CD4-positive, CD25-positive, alpha-beta regulatory T cell (primary cell): ENCODE measurements at regions not wholly inside any gene's neighbourhood (a gene's known extent, or its start where the extent isn't known, plus 50 kb on each side); places are given as distances from the start of the nearest gene placed in this dataset.
A peak's percentile ranks its signal among the peaks of the same experiment; 100 is the strongest.

Source experiments
- ATAC-seq, 2 donors: fragments of 150-1000 bp; cut with Tn5 transposase; one replicate each; pipeline ENCODE4 v1.10.0; 2021; ENCODE audit warnings: low read depth in 2 of 2, moderate number of reproducible peaks in 2 of 2, moderate library complexity in 1 of 2
- DNase-seq, 3 donors: peaks; one replicate each; pipeline versions ENCODE4 v3.0.0 to v3.0.0-alpha.2; 2012 to 2022; ENCODE audit warnings: mixed read lengths in 1 of 3
- H3K27ac ChIP-seq: one replicate; pipeline ENCODE4 v1.7.0; 2013; ENCODE audit warnings: mild to moderate bottlenecking, low read length; ENCODE audit not compliant: insufficient read depth, poor library complexity, severe bottlenecking
- H3K27me3 ChIP-seq: one replicate; pipeline ENCODE4 v1.7.0; 2013; ENCODE audit warnings: low read length; ENCODE audit not compliant: control insufficient read depth, insufficient read depth
- H3K36me3 ChIP-seq: one replicate; pipeline ENCODE4 v1.7.0; 2013; ENCODE audit warnings: mild to moderate bottlenecking, low read length, moderate library complexity; ENCODE audit not compliant: control insufficient read depth, insufficient read depth
- H3K4me1 ChIP-seq: 2 replicates; pipeline ENCODE4 v1.7.0; 2013; ENCODE audit warnings: mild to moderate bottlenecking, low read length; ENCODE audit not compliant: insufficient read depth, control insufficient read depth, poor library complexity, severe bottlenecking
- H3K4me3 ChIP-seq: one replicate; pipeline ENCODE4 v1.7.0; 2013; ENCODE audit warnings: low read depth, mild to moderate bottlenecking, low read length, moderate library complexity
- H3K9me3 ChIP-seq, 2 experiments: 1 replicate in 1 of 2; 2 replicates in 1 of 2; pipeline ENCODE4 v1.7.0; 2013; ENCODE audit warnings: low read length in 2 of 2, mild to moderate bottlenecking in 1 of 2, moderate library complexity in 1 of 2; ENCODE audit not compliant: control insufficient read depth in 2 of 2
- H3K27ac Mint-ChIP-seq, 3 donors: one replicate each; pipeline ENCODE4 v1.8.0; 2020 to 2022; ENCODE audit warnings: mild to moderate bottlenecking in 3 of 3, mixed read lengths in 3 of 3, moderate library complexity in 2 of 3
- H3K27me3 Mint-ChIP-seq: one replicate; pipeline ENCODE4 v1.8.0; 2022; ENCODE audit warnings: mild to moderate bottlenecking, mixed read lengths
- H3K36me3 Mint-ChIP-seq: one replicate; pipeline ENCODE4 v1.8.0; 2020; ENCODE audit warnings: mixed read lengths
- H3K4me1 Mint-ChIP-seq, 4 donors: one replicate each; pipeline ENCODE4 v1.8.0; 2020 to 2022; ENCODE audit warnings: mixed read lengths in 4 of 4, mild to moderate bottlenecking in 1 of 4
- H3K4me3 Mint-ChIP-seq, 4 donors: one replicate each; pipeline ENCODE4 v1.8.0; 2020 to 2022; ENCODE audit warnings: mild to moderate bottlenecking in 4 of 4, mixed read lengths in 4 of 4, moderate library complexity in 3 of 4
- H3K9me3 Mint-ChIP-seq, 7 donors: one replicate each; pipeline ENCODE4 v1.8.0; 2020 to 2022; ENCODE audit warnings: mixed read lengths in 7 of 7, mild to moderate bottlenecking in 3 of 7, moderate library complexity in 2 of 7

DNA sequence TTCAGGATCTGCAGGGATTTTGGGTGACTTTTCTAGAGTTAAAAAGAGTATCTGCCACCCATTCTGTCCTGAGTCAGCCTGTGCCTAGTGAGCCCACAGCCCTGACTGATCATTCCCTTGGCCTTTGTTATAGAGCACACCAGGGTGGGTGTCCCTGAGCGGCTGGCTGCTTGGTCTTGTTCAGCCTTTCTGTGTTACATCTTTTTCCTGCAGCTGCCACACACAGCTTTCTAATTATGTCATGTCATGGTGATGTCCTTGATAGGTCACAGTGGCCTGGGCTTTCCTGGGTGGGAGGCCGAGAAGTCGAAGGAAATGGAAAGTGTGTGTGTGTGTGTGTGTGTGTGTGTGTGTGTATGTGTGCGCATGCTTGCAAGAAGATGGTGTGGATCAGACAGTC lies 293.2 kb upstream of the CRY1 start:
- H3K9me3 ChIP-seq, result no peaks in the 10 kb centered on the region
- peaks cover 4% of the 10 kb centered on the region for H3K27me3 Mint-ChIP-seq
- ATAC-seq (no peak), DNase-seq (no peak)
- H3K27ac ChIP-seq, result no peak overlapping the region
- H3K36me3 Mint-ChIP-seq, result no peaks in the 10 kb centered on the region
- peaks cover 10 to 79% (median 28%) of the 10 kb centered on the region in 4 donors for H3K4me1 Mint-ChIP-seq
- no peak overlapping the region for H3K27ac Mint-ChIP-seq
- peaks cover 20% of the 10 kb centered on the region for H3K4me1 ChIP-seq
- peaks cover 0 to 3% (median 0%) of the 10 kb centered on the region in 7 donors for H3K9me3 Mint-ChIP-seq
- H3K27me3 ChIP-seq, result no peaks in the 10 kb centered on the region
- H3K36me3 ChIP-seq, result no peaks in the 10 kb centered on the region
- no peak overlapping the region for H3K4me3 Mint-ChIP-seq
- no peak overlapping the region for H3K4me3 ChIP-seq

DNA sequence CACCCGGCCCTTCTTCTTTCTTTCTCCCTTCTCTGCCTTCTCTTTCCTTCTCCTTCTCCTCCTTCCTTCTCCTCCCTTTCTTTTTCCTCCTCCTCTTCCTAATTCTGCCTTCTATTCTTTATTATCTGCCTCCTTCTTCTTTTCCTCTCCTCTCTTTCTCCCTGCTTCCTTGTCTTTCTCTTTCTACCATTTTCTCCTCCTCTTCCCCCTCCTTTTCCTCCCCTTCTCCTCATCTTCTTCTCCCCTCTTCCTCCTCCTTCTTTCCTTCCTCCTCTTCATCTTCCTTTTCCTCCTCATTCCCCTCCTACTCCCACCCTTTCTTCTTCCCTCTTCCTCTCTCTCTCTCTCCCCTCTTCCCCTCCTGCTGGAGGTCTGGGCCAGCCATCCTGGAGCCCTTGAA lies 294.9 kb upstream of the CRY1 start:
- Mint-ChIP-seq H3K27me3 (peaks cover 4% of the 10 kb centered on the region), H3K4me3 (peak overlapping the region in 2 of 4 donors; percentile 36 to 50), H3K27ac (peak overlapping the region; percentile 47 to 83 (median 60)), H3K36me3 (no peaks in the 10 kb centered on the region), H3K9me3 (peaks cover 0 to 3% (median 0%) of the 10 kb centered on the region in 7 donors), H3K4me1 (peaks cover 10 to 83% (median 36%) of the 10 kb centered on the region in 4 donors)
- DNase-seq (no peak), ATAC-seq (no peak)
- Histone ChIP-seq H3K36me3 (no peaks in the 10 kb centered on the region), H3K27ac (no peak overlapping the region), H3K4me3 (no peak overlapping the region), H3K4me1 (peaks cover 34% of the 10 kb centered on the region), H3K27me3 (no peaks in the 10 kb centered on the region), H3K9me3 (no peaks in the 10 kb centered on the region)

DNA sequence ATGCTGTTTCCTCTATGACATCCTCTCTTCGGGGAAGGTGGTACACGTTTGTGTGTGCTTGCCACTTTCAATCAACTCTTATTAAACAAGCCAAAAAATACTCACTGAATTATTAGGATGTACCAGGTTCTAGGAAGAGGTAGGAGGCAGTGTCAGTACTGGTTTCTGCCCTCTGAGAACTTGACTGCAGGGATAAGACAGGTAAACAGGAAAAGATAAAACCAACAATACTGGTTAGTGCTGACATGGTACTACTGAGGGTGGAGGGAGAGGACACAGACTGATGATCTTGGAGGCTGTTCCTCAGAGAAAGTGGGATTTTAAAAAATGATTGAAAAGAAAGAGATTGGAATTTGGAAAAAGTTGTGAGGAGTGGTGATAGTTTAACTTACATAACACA lies 295.2 kb upstream of the PWP1 start:
- ATAC-seq, result no peak
- peaks cover 10 to 92% (median 37%) of the 10 kb centered on the region in 4 donors for H3K4me1 Mint-ChIP-seq
- H3K27me3 ChIP-seq, result no peaks in the 10 kb centered on the region
- no peak overlapping the region for H3K27ac ChIP-seq
- peak in 1 of 3 donors; percentile 46 for DNase-seq
- peak overlapping the region; percentile 1 for H3K4me3 ChIP-seq
- H3K27me3 Mint-ChIP-seq, result peaks cover 4% of the 10 kb centered on the region
- peaks cover 34% of the 10 kb centered on the region for H3K4me1 ChIP-seq
- H3K27ac Mint-ChIP-seq, result peak overlapping the region; percentile 44 to 82 (median 47)
- no peaks in the 10 kb centered on the region for H3K36me3 Mint-ChIP-seq
- H3K4me3 Mint-ChIP-seq, result peak overlapping the region in 1 of 4 donors; percentile 3
- H3K9me3 ChIP-seq, result no peaks in the 10 kb centered on the region
- H3K36me3 ChIP-seq, result no peaks in the 10 kb centered on the region
- H3K9me3 Mint-ChIP-seq, result peaks cover 0 to 3% (median 0%) of the 10 kb centered on the region in 7 donors

DNA sequence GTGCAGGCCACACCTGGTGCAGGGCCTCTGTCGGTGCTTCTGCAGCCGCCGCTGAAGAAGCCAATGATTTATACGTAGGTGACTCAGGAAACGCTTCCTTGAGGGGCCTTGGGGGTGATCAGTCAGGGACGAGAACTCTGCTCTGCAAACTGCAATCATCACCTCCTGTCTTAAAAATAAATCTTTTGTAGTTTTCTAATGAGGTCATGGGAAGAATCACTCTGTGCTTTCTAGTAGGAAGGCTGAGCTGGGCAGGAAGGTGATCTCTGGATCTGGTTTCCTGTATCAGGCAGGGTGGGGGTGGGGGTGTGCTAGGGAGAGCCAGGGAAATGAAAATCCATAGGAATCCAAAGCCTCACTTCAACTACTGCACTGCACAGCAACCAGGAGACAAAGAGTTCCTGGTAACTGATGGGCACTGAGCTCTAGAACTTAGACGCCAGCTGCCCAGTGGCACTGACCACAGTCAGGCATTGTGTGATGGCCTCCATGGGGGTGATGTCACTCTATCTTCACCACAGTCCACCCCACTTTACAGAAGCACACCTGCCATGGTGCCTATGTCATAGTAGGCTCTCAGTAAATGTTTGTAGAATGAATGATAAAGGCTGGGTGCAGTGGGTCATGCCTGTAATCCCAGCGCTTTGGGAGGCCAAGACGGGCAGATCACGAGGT lies 292.4 kb upstream of the PWP1 start:
- H3K4me1 Mint-ChIP-seq, result peaks cover 6 to 89% (median 34%) of the 10 kb centered on the region in 4 donors
- Histone ChIP-seq H3K27me3 (no peaks in the 10 kb centered on the region), H3K9me3 (no peaks in the 10 kb centered on the region), H3K4me3 (no peak overlapping the region), H3K27ac (no peak overlapping the region), H3K36me3 (no peaks in the 10 kb centered on the region), H3K4me1 (peaks cover 32% of the 10 kb centered on the region)
- H3K36me3 Mint-ChIP-seq, result no peaks in the 10 kb centered on the region
- peak overlapping the region in 2 of 4 donors; percentile 57 to 69 for H3K4me3 Mint-ChIP-seq
- DNase-seq, result peak in 1 of 3 donors; percentile 40
- peak; percentile 69 to 78 for ATAC-seq
- H3K9me3 Mint-ChIP-seq, result peaks cover 0 to 3% (median 0%) of the 10 kb centered on the region in 7 donors
- peaks cover 4% of the 10 kb centered on the region for H3K27me3 Mint-ChIP-seq
- H3K27ac Mint-ChIP-seq, result peak overlapping the region; percentile 86 to 93 (median 87)

DNA sequence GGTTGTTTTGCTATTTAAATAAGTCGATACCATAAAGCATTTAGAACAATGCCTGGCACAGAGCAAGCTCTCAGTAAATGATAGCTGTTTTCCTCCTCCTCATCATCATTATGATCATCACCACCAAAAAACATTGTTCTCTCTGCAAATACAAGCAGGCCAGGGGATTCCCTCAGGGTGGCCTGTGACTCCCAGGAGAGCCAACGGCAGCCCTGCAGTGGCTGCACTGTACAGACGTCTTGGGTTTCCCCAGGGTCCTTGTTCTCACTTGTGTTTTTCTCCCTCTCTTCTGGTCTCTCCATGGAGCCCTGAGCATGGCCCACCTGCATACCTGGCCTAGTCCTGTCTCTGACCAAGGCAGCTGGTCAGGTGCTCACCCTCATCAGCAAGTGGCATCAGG lies 290.9 kb upstream of the PWP1 start:
- no peak overlapping the region for H3K4me3 Mint-ChIP-seq
- H3K27me3 Mint-ChIP-seq, result peaks cover 4% of the 10 kb centered on the region
- H3K4me1 ChIP-seq, result peaks cover 26% of the 10 kb centered on the region
- H3K9me3 ChIP-seq, result no peaks in the 10 kb centered on the region
- H3K27ac ChIP-seq, result no peak overlapping the region
- H3K4me3 ChIP-seq, result no peak overlapping the region
- H3K4me1 Mint-ChIP-seq, result peaks cover 6 to 81% (median 31%) of the 10 kb centered on the region in 4 donors
- no peaks in the 10 kb centered on the region for H3K36me3 Mint-ChIP-seq
- no peaks in the 10 kb centered on the region for H3K36me3 ChIP-seq
- no peak for ATAC-seq
- H3K9me3 Mint-ChIP-seq, result peaks cover 0 to 2% (median 0%) of the 10 kb centered on the region in 7 donors
- DNase-seq, result no peak
- peak overlapping the region in 2 of 3 donors; percentile 55 to 86 for H3K27ac Mint-ChIP-seq
- H3K27me3 ChIP-seq, result no peaks in the 10 kb centered on the region

DNA sequence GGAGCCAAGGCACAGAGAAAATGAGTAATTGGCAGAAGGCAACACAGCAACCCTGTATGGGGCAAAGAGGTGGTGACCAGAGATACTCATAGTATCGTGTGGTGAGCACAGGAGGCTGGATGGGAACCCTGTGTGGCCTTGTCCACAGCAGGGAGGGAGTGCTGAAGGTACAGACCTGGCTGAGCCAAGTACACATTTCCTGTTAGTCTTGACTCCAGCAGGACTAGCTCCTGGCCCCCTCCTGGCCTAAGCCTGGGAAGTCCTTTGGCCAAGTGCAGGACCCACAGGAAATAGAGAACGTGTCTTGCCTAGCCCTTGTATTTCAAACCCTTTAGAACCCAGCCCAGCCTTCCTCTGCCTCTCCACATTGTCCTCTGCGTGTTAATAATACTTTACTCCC lies 289.8 kb upstream of the PWP1 start:
- DNase-seq, result no peak
- Histone ChIP-seq H3K4me3 (no peak overlapping the region), H3K36me3 (no peaks in the 10 kb centered on the region), H3K27me3 (no peaks in the 10 kb centered on the region), H3K27ac (no peak overlapping the region), H3K4me1 (peaks cover 15% of the 10 kb centered on the region), H3K9me3 (no peaks in the 10 kb centered on the region)
- Mint-ChIP-seq H3K4me1 (peaks cover 0 to 71% (median 24%) of the 10 kb centered on the region in 4 donors), H3K27me3 (no peaks in the 10 kb centered on the region), H3K9me3 (no peaks in the 10 kb centered on the region), H3K36me3 (no peaks in the 10 kb centered on the region), H3K4me3 (no peak overlapping the region), H3K27ac (no peak overlapping the region)
- no peak for ATAC-seq

DNA sequence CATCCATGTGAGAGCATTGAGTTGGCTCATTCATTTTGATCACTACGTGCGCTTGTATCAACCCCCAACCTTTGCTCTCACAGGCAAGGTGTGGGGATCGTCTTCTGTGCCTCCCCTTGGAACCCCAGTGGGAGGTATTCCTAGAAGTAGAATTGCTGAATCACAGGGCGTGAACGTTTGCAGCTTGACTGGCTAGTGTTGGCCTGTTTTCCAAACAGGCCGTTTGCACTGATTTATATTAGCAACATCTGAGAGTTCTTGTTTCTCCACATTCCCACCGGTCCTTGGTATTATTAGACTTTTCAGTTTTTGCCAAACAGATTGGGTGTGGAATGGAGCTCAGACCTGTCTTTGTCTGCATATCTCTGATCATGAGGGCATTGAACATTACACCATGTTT lies 288.6 kb upstream of the PWP1 start:
- H3K27me3 ChIP-seq, result no peaks in the 10 kb centered on the region
- H3K4me3 Mint-ChIP-seq, result no peak overlapping the region
- H3K36me3 ChIP-seq, result no peaks in the 10 kb centered on the region
- no peak for DNase-seq
- peaks cover 0 to 62% (median 24%) of the 10 kb centered on the region in 4 donors for H3K4me1 Mint-ChIP-seq
- ATAC-seq, result no peak
- no peaks in the 10 kb centered on the region for H3K9me3 Mint-ChIP-seq
- H3K4me3 ChIP-seq, result no peak overlapping the region
- no peaks in the 10 kb centered on the region for H3K9me3 ChIP-seq
- peak overlapping the region in 2 of 3 donors; percentile 7 to 20 for H3K27ac Mint-ChIP-seq
- H3K27me3 Mint-ChIP-seq, result no peaks in the 10 kb centered on the region
- H3K36me3 Mint-ChIP-seq, result no peaks in the 10 kb centered on the region
- H3K27ac ChIP-seq, result no peak overlapping the region
- peaks cover 13% of the 10 kb centered on the region for H3K4me1 ChIP-seq
